ENCODE measurements at regions not wholly inside any gene's neighbourhood (a gene's known extent, or its start where the extent isn't known, plus 50 kb on each side); places are given as distances from the start of the nearest gene placed in this dataset.
A peak's percentile ranks its signal among the peaks of the same experiment; 100 is the strongest.

DNA sequence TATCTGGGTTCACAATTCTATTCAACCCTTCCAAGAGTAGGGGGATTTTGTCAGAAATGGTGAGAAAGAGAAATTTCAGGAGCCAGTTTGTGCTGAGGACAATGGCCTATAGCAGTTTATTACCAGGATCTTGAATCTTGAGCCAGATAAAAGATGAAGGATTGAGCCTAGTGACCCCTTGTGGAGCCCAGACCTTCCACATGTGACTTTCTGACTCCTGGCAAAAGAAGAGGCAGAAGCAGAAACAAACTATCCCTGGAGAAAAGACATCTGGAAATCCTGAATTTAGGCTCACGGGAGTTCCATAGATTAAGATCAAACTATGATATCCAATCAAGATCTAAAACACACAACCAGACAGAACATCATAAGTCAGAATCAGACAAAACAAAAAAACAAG, 60.9 kb upstream of the CHRM2 start:
- no peak for DNase-seq (ENCODE audit: low read depth in 2 of 2)

DNA sequence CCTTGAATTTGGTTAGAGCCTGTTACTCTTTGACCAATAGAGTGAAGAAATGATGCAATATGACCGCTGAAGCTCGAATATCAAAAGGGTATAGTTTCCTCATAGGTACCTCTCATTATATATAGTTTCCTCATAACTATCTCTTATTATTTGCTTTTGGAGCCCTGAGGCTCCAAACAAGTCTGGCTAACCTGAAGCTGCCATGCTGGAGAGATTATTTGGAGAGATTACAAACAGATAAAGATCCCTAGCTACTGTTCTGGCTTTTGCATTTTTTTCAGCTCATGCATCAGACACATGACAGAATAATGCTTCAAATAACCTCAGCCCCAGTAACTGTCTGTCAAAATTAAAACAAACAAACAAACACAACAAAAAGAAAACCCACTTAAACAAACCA, 65.4 kb upstream of the CHRM2 start:
- DNase-seq (ENCODE audit: low read depth in 2 of 2): no peak

DNA sequence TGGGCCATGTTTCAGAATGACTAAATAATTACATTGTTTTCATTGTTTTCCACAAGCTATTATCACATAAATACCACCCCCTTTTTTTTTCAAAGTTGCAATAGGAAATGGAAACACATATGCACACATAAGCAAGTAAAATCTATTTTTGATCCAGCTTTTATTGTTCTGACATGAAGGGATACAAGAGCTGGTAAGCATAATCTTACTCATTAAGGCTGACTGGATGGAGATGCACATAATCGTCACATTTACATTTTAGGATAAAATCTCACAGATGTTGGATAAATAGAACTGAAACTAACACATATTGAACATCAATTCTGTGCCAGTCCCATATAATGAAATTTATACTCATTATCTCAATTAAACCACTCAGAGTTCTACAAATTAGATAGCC, 84.5 kb upstream of the CHRM2 start:
- no peak for DNase-seq (ENCODE audit: low read depth in 2 of 2)

DNA sequence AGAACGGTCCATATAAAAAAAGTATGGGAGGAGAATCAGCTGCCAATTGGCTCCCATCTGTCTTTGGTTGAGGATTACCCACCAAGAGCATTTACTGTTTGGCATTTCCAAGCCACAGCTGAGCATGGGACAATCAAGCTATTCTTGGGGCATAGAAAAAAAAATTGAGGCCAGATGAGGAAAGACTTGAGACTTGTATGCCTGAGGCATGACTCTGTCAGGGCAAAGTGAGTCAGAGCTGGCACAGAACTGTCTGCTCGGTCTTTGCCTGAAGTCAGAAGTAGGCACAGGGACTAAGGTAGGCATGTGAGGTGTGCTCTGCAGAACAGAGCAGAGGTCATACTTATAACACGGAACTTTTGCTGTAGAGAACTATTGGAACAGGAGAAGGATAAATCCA, 126.5 kb upstream of the CHRM2 start:
- no peak for DNase-seq (ENCODE audit: low read depth in 2 of 2)

- DNase-seq (ENCODE audit: low read depth in 2 of 2): no peak
Measured at GRCh38 chr7:136728945-136729344, 139.5 kb upstream of the CHRM2 start.

- DNase-seq (ENCODE audit: low read depth in 2 of 2): no peak
Measured at GRCh38 chr7:136726460-136726859, 142.0 kb upstream of the CHRM2 start.

DNA sequence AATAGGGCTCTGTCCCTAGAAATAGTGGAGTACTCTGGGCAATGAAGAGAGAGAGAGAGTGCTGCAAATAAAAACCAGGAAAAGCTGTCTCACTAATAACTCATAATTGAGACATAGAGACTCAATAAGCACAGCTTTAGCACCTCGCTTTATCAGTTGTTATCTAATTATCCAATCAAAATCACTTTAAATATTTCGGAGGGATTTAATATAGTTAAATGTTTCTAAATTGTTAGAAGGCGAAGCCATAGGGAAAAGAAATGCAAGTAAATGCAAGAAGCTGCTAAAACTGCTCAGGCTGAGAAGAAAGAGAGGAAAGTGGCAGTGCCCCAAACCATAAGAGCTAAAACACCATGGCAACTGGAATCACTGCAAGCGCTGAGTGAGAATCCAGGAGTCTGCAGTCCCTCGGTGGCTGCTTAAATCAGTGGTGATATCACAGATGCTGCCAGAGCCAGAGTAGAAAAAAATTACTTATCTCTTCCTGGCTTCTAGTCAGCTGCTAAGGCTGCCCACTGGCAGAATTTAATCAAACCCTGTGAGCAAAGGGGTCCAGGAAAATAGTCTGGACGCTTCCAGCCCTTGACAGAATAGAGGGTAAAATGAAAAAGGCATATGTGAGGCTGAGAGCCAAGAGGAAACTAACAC, 150.4 kb upstream of the CHRM2 start:
- no peak for DNase-seq (ENCODE audit: low read depth in 2 of 2)

GRCh38 chr7:136714062-136714461, 154.4 kb upstream of the CHRM2 start:
- no peak for DNase-seq (ENCODE audit: low read depth in 2 of 2)

GRCh38 chr7:136710751-136711150, 157.7 kb upstream of the CHRM2 start:
- DNase-seq (ENCODE audit: low read depth in 2 of 2): no peak

GRCh38 chr7:136709876-136710275, 158.6 kb upstream of the CHRM2 start:
- no peak for DNase-seq (ENCODE audit: low read depth in 2 of 2)

- DNase-seq (ENCODE audit: low read depth in 2 of 2): no peak
Measured at GRCh38 chr7:136702913-136703312, 165.5 kb upstream of the CHRM2 start.

DNA sequence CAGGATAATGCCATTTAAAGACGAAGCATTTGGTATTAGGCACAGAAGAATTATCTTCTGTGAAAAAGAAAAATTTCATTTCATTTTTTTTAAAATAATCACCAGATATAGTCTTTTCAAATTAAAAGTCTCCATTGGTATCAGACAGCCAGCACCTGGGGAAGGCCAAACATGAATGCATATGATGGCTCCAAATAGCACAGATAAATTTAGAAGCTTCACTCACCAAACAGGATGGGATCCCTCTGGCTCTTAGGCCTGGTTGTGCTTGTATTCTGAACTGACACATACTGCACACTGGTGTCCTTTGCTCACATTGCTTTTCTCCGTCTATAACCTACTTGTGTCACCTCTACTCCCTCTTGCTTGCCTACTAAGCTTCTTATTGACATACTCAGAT, 169.5 kb upstream of the CHRM2 start:
- DNase-seq (ENCODE audit: low read depth in 2 of 2): no peak

DNA sequence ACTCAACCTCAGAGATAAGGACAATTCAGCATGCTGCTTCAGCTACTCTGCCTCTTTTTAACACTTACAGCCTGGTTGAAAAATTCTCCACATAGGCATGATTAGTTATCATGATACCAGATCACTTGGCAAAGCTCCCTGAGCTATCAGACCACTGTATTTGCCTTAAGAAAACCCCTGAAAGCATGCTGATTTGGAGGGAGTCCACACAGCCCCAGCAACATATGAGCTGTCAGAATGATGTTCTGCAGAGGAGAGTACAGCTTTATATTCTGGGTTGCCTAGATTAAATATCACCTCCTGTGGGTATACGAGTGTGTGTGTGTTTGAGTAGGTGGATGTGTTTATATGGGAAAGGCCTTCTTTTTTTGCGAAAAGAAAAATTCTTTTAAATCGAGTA, 170.2 kb upstream of the CHRM2 start:
- DNase-seq (ENCODE audit: low read depth in 2 of 2): no peak

DNA sequence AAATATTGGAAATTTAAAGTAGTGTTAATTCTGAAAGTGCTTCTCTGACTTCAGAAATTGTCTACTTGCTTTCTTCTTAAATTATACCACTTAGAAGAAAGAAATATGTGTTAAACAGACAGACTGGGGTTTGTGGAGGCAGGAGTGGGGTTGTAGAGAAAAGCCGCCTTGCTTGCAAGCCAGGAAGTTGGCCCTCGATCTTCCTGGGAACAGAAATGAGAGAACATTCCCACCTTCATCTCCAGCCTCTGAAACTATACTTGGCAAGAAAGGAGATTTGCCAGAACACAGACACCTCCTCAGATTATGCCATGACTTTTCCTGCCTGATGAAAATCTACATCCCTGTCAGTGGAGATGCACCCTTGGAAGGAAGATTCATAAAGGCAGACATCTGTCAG, 171.2 kb upstream of the CHRM2 start:
- DNase-seq (ENCODE audit: low read depth in 2 of 2): no peak

GRCh38 chr7:136693166-136694119, 175.0 kb upstream of the CHRM2 start:
- DNase-seq (ENCODE audit: low read depth in 2 of 2): no peak

DNA sequence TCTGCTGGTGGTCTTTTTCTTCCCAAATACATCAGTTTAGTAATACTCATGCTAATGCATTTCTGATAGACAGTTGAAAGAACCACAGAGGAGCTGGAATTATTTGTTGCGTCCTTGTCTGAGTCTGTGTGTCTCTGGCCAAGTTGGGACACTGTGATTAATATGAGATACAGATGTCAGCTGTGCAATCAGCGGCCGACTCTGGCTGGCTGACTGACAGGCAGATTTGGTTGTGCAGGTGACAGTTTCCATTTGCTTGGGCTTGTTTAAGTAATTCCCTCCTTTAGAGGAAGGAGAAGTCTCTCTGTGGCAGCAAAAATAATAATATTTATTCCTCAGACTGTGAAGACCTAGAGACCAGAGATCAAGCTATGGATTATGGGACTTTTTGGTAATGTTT, 176.2 kb upstream of the CHRM2 start:
- DNase-seq (ENCODE audit: low read depth in 2 of 2): no peak

DNA sequence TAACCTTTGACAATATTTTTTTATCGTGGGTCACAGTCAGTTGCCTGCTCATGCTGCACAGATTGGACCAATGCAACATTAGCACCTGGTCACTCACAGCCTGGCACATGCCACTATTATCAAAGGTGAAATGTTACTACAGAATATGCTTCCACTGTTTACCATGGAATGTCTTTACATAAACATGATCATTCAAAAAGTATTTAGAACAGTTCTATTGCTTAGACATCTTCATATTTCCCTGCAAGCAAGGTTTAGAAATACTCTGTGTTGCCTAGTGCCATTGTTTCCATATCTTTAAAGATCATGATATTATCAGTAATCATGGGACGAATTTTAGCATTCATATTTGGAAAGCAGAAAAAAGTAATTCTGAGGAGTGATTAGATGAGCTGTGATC, 179.9 kb upstream of the CHRM2 start:
- no peak for DNase-seq (ENCODE audit: low read depth in 2 of 2)

- DNase-seq (ENCODE audit: low read depth in 2 of 2): no peak
Measured at GRCh38 chr7:136687693-136688322, 180.6 kb upstream of the CHRM2 start.

DNA sequence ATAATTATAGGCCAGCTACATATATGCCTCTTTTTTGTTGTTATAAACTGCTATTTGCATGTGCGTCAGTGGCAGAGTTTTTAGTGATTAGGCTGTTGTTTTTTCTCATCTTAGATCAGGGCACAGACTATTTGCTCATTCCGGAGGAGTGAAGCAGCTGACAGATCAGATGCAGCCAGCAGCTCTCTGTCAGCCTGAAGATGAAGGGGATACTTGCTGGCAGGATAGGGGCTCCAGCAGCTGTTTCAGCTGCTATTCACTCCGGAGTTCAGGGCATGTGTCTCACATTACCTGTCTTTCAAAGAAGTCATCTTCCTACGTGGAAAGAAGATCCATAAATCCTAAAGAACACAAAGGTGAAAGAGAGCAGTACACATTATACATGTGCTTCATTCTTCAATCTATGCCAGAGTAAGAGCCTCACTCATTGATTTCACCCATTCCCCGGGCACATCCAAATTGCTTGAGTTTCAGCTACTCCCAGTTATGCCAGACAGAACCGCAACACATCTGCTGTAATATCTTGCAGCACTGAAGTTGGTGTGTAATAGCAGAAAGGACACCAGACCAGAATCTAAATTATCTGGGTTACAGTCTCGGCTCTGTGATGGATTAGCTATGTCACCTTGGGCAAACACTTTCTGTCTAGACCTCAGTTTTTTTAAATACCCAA, 182.8 kb upstream of the CHRM2 start:
- no peak for DNase-seq (ENCODE audit: low read depth in 2 of 2)

DNA sequence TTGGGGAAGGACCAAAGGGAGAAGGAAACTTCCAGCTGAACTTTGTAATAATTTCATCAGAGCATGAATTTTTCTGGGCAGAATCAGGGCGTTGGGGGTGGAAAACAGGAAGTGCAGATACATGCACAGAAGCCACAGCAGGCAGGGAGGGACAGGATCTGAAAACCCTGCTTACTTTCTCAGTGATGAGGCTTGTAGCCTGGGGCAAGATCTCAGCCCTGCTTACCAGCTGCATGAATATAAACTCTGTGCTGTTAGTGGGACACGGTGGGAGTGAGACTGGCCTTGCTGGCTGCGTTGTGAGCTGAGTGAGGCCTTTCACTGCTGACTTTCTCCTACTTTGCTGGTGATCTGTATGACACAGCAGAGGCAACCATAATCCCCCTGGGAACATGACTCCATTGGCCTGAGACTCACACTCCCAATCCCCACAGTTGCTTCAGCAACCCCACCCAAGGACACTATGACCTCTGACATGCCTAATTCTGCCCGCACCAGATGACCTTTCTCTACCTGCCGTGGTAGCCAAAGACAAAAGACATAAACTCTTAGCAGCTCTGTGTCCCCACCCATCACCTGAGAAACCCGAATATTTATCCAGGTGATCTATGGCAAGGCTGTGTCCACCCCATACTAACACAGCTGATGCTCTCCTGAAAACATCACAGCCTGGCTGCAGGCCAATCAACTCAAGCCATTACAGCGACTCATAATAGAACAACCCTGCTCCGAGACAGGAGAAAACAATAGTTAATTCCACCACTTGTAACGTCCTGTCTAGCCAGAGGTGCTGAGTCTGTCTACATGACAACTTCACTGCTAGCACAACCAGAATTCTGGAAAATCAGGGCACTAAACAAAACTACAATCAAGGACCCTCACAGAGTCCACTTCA, 190.7 kb upstream of the CHRM2 start:
- peak in 1 of 2 experiments; percentile 12 for DNase-seq (ENCODE audit: low read depth in 2 of 2)

GRCh38 chr7:136667584-136667983, 200.9 kb upstream of the CHRM2 start:
- DNase-seq (ENCODE audit: low read depth in 2 of 2): no peak
